Prostate gland (tissue), 2 donors: ENCODE measurements at regions not wholly inside any gene's neighbourhood (a gene's known extent, or its start where the extent isn't known, plus 50 kb on each side); places are given as distances from the start of the nearest gene placed in this dataset.
"Not testable (repeated sequence)": the region's sequence is repeated elsewhere in the genome, so short reads cannot be mapped to it uniquely, and the experiment has no call there.

Experiments used
- CTCF ChIP-seq, 4 experiments: fragments of 200-600 bp in 2 of 4; fragments of 450-650 bp in 2 of 4; sonication (generic) in 2 of 4; IDR thresholded peaks; 1 replicate in 3 of 4; 2 replicates in 1 of 4; pipeline ENCODE4 v1.5.1; 2016 to 2019; ENCODE audit warnings: antibody characterized with exemption in 4 of 4, mild to moderate bottlenecking in 2 of 4, moderate library complexity in 2 of 4
- POLR2A ChIP-seq: fragments of 450-650 bp; IDR thresholded peaks from one replicate; pipeline ENCODE4 v1.6.1; 2016; ENCODE audit warnings: antibody characterized with exemption, mild to moderate bottlenecking
- POLR2AphosphoS5 ChIP-seq: sonication (generic); formaldehyde crosslinking; IDR thresholded peaks from one replicate; pipeline ENCODE4 v1.6.1; 2017; ENCODE audit warnings: antibody characterized with exemption

DNA sequence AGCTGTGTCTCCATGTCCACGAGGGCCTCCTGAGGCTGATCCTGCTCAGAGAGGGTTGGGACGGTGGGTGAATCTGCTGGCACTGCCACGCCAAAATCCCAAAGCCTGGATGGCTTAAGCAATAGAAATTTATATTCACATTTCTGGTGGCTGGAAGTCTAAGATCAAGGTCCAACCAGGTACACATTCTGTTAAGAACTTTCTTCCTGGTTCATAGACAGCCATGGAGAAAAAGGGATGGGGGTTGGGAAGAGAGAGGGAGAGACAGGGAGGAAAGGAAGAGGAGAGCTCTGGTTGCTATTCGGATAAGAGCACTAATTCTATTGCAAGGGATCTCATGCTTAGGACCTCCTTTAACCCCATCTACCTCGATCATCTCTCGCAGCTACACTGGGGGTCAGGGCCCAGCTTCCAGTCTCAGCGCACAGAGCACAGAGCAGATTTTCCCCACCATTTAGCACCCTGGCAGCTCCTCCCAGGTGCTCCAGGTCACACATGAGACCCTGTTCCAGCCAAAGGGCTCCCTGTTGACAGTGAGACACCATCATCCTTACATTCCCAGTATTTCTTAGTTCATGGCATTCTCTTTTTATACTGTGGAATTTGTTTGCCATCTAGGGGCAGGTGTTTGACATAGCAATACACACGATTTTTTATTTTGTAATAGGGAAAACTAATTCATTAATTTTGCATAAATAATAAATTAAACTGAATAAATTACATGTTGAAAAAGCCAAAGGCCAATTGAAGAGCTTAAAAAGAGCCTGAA is 615.6 kb downstream of the RPIA start:
- not testable (repeated sequence) for TF ChIP-seq CTCF (IDR thresholded peaks at IDR 0.05); POLR2A; POLR2AphosphoS5
